ENCODE measurements at regions not wholly inside any gene's neighbourhood (a gene's known extent, or its start where the extent isn't known, plus 50 kb on each side); places are given as distances from the start of the nearest gene placed in this dataset.
"Not testable (repeated sequence)": the region's sequence is repeated elsewhere in the genome, so short reads cannot be mapped to it uniquely, and the experiment has no call there.

DNA sequence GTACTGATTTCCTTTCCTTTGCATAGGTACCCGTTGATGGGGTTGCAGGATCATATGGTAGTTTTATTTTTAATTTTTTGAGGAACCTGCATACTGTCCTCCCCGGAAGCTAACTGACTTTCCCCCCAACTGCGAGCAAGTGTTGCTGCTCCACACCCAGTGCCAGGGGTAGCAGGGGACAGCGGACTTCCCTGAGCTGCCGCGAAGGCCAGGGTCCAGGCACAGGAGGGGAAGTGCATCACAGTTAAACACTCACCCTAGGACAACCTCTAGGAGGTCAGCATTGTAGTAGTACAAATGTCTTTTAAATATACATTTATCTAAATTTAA lies 201.7 kb downstream of the NPIPB11 start:
- no peaks in the 10 kb centered on the region for H3K36me3 ChIP-seq
- H4K20me1 ChIP-seq = no peaks in the 10 kb centered on the region
- no peak for TF ChIP-seq Cebpa-rat (IDR thresholded peaks at IDR 0.05)
- H3K9ac ChIP-seq = no peak overlapping the region
- no peak overlapping the region for H3K4me3 ChIP-seq
- no peaks in the 10 kb centered on the region for H3K27me3 ChIP-seq
- no peak overlapping the region for H3K27ac ChIP-seq
- peaks cover 5% of the 10 kb centered on the region; the same call in 1 of the 2 replicates for H3K4me1 ChIP-seq
- H3K4me2 ChIP-seq = no peak overlapping the region
- no peaks in the 10 kb centered on the region for H3K9me3 ChIP-seq

DNA sequence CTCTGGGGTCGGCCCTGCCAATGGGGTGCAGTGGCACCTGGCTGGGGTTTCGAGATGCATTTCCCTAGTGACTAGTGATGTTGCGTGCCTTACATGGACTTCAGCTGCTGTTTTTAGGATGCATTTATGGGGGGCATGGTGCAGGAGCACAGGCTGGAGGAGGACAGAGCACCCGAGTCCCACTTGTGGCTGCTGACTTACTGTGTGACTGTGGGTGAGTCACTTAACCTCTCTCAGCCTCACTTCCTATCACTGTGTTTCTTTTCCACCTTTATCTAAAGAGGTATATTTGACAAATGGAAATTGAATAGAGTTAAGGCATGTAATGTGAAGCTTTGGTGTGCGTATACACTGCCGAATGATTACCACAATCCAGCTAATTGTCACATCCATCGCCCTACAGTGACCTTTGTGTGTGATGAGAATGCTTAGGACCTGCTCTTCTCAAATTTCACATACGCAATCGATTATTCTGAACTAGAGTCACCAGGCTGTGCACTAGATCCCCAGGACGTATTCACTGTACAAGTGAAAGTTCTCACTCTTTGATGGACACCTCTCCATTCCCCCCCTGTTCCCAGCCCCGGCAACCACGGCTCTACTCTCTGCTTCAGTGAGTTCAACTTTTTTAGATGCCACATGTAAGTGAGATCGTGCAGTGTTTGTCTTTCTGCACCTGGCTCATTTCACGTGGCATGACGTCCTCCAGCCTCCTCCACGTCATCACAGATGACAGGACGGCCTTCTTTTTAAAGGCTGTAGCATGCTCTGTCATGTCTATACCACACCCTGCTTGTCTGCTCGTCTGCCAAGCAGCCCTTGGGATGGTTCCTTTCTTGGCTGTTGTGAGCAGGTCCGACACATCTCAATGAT lies 202.3 kb downstream of the NPIPB11 start:
- not testable (repeated sequence) for H4K20me1 ChIP-seq, H3K9ac ChIP-seq, H3K36me3 ChIP-seq, H3K4me1 ChIP-seq, H3K9me3 ChIP-seq, H3K27me3 ChIP-seq, H3K4me2 ChIP-seq, H3K4me3 ChIP-seq, H3K27ac ChIP-seq

GRCh38 chr16:29203046-29203932 lies 203.2 kb downstream of the NPIPB11 start:
- H3K27me3 ChIP-seq, H3K4me3 ChIP-seq, H3K4me1 ChIP-seq, H3K36me3 ChIP-seq, H4K20me1 ChIP-seq, H3K4me2 ChIP-seq, H3K9me3 ChIP-seq, H3K9ac ChIP-seq, H3K27ac ChIP-seq: not testable (repeated sequence)

GRCh38 chr16:29202642-29203041 lies 203.9 kb downstream of the NPIPB11 start:
- not testable (repeated sequence) for H3K36me3 ChIP-seq, H3K9ac ChIP-seq, H3K27ac ChIP-seq, H3K9me3 ChIP-seq, H3K4me2 ChIP-seq, H3K27me3 ChIP-seq, H3K4me3 ChIP-seq, H4K20me1 ChIP-seq, H3K4me1 ChIP-seq

- H3K9ac ChIP-seq, H3K4me2 ChIP-seq: not testable (repeated sequence)
Measured at GRCh38 chr16:29202025-29202632, 204.4 kb downstream of the NPIPB11 start.

GRCh38 chr16:29201296-29202024 lies 205.1 kb downstream of the NPIPB11 start:
- not testable (repeated sequence) for H3K4me1 ChIP-seq, H3K9me3 ChIP-seq, H3K27ac ChIP-seq, H3K27me3 ChIP-seq, H3K4me3 ChIP-seq, H4K20me1 ChIP-seq, H3K36me3 ChIP-seq, H3K9ac ChIP-seq, H3K4me2 ChIP-seq

More at GRCh38 chr16:29202025-29202632, 204.4 kb downstream of the NPIPB11 start:
- not testable (repeated sequence) for H3K4me1 ChIP-seq, H3K27ac ChIP-seq, H3K9me3 ChIP-seq, H3K27me3 ChIP-seq, H3K36me3 ChIP-seq, H4K20me1 ChIP-seq, H3K4me3 ChIP-seq

DNA sequence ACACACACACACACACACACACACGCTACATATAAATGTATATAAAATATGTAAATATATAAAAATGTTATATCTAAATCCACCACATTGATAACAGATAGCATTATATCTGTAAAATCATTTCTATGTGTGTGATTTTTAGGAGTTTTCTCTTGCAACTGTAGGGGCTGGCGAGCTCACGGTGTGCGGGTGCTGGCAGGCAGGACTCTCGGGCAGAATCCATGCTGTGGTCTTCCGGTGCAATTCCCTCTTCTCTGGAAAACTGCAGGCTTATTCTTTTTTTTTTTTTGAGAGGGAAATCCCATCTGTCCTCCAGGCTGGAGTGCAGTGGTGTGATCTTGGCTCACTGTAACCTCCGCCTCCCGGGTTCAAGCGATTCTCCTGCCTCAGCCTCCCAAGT lies 205.8 kb downstream of the NPIPB11 start:
- H3K9me3 ChIP-seq, H3K9ac ChIP-seq, H4K20me1 ChIP-seq, H3K4me1 ChIP-seq, H3K27ac ChIP-seq, H3K36me3 ChIP-seq, H3K4me2 ChIP-seq, H3K4me3 ChIP-seq, H3K27me3 ChIP-seq: not testable (repeated sequence)

DNA sequence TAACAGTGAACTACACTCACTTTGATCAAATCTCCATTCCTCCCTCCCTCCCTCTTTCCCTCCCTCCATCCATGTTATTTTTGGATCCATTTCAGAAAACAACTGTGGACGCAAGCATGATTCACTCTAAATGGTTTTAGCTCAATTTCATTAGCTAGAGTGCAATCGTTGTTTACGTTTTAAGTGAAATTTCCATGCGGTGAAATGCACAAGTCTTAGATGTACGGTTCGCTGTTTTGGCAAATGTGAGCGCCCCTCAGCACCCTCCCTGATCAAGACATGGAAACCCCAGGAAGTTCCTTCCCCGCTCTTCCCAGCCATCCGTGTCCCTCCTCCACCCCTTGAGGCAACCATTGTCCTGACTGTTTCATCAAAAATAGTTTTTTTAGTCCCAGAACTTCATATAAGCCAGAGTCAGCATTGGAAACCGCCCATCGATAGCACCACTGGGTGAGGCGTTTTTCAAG lies 206.3 kb downstream of the NPIPB11 start:
- H3K27ac ChIP-seq, H3K36me3 ChIP-seq, H3K9ac ChIP-seq, H3K9me3 ChIP-seq, H3K27me3 ChIP-seq, H3K4me1 ChIP-seq, H4K20me1 ChIP-seq, H3K4me3 ChIP-seq, H3K4me2 ChIP-seq: not testable (repeated sequence)

DNA sequence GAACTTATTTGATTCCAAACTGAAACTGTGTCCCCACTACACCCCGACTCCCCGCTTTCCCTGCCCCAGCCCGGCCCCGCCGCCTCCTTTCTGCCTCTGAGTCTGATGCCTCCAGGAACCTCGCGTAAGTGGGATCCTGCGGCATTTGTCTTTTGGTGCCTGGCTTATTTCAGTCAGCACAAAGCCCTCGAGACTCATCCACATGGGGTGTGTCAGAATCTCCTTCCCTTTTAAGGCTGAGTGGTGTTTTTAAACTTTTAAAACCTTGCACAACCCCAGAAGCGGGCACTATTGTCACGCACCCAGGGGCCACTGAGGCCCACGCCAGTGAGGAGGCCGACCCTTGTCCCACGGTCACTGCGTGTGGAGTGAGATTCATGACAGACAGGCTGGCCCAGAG lies 206.9 kb downstream of the NPIPB11 start:
- H3K27me3 ChIP-seq, H4K20me1 ChIP-seq, H3K4me2 ChIP-seq, H3K9me3 ChIP-seq, H3K4me3 ChIP-seq, H3K36me3 ChIP-seq, H3K27ac ChIP-seq, H3K4me1 ChIP-seq, H3K9ac ChIP-seq: not testable (repeated sequence)
